GM23338 (cell line): ENCODE measurements at regions not wholly inside any gene's neighbourhood (a gene's known extent, or its start where the extent isn't known, plus 50 kb on each side); places are given as distances from the start of the nearest gene placed in this dataset.

Source experiments
- ATAC-seq: fragments of 200-7000 bp; cut with Tn5 transposase; 3 replicates; pipeline ENCODE4 v1.9.1; 2020
- DNase-seq: peaks from one replicate; pipeline ENCODE4 v3.0.0-alpha.2; 2015; ENCODE audit warnings: low spot score
- H2AFZ ChIP-seq: fragments of 200-600 bp; sonication (generic); 2 replicates; pipeline ENCODE4 v1.8.0; 2016; ENCODE audit warnings: antibody characterized with exemption, mild to moderate bottlenecking, moderate library complexity
- H3F3A ChIP-seq: fragments of 200-600 bp; sonication (generic); replicated peaks from 2 replicates; pipeline ENCODE4 v1.8.0; 2017; ENCODE audit warnings: antibody characterized with exemption, mixed run types, low read depth
- H3K27ac ChIP-seq: fragments of 200-600 bp; sonication (generic); 2 replicates; pipeline ENCODE4 v1.6.1; 2016; ENCODE audit warnings: low read depth
- H3K27me3 ChIP-seq: fragments of 200-600 bp; sonication (generic); 2 replicates; pipeline ENCODE4 v1.8.0; 2016; ENCODE audit warnings: mild to moderate bottlenecking, mixed run types, moderate library complexity; ENCODE audit not compliant: insufficient read depth
- H3K36me3 ChIP-seq: fragments of 200-600 bp; sonication (generic); 2 replicates; pipeline ENCODE4 v1.8.0; 2016; ENCODE audit warnings: mild to moderate bottlenecking; ENCODE audit not compliant: insufficient read depth
- H3K4me1 ChIP-seq: fragments of 200-600 bp; sonication (generic); 2 replicates; pipeline ENCODE4 v1.8.0; 2016; ENCODE audit warnings: mild to moderate bottlenecking, moderate library complexity; ENCODE audit not compliant: insufficient read depth
- H3K4me2 ChIP-seq: fragments of 200-600 bp; sonication (generic); 2 replicates; pipeline ENCODE4 v1.7.1; 2017; ENCODE audit warnings: mixed run types
- H3K4me3 ChIP-seq: fragments of 200-600 bp; sonication (generic); 2 replicates; pipeline ENCODE4 v1.6.1; 2016; ENCODE audit warnings: mixed run types
- H3K79me2 ChIP-seq: fragments of 200-600 bp; sonication (generic); replicated peaks from 2 replicates; pipeline ENCODE4 v1.8.0; 2017; ENCODE audit warnings: mild to moderate bottlenecking; ENCODE audit not compliant: insufficient read depth
- H3K9me2 ChIP-seq: fragments of 200-600 bp; sonication (generic); 2 replicates; pipeline ENCODE4 v1.8.0; 2017; ENCODE audit not compliant: insufficient read depth
- H4K20me1 ChIP-seq: fragments of 200-600 bp; sonication (generic); replicated peaks from 2 replicates; pipeline ENCODE4 v1.8.0; 2017; ENCODE audit warnings: mild to moderate bottlenecking; ENCODE audit not compliant: insufficient read depth
- H3K27ac Mint-ChIP-seq: 2 replicates; pipeline ENCODE4 v1.8.0; 2020; ENCODE audit warnings: inconsistent platforms, mild to moderate bottlenecking, moderate library complexity, mixed read lengths
- H3K27me3 Mint-ChIP-seq: 3 replicates; pipeline ENCODE4 v1.8.0; 2022; ENCODE audit warnings: low read depth, mild to moderate bottlenecking, moderate library complexity, mixed read lengths, inconsistent platforms; ENCODE audit not compliant: insufficient read depth, poor library complexity
- H3K36me3 Mint-ChIP-seq: 3 replicates; pipeline ENCODE4 v1.8.0; 2021; ENCODE audit warnings: low read depth, mild to moderate bottlenecking, inconsistent platforms, moderate library complexity, mixed read lengths
- H3K4me1 Mint-ChIP-seq: 3 replicates; pipeline ENCODE4 v1.8.0; 2020; ENCODE audit warnings: mild to moderate bottlenecking, inconsistent platforms, mixed read lengths
- H3K4me3 Mint-ChIP-seq: 3 replicates; pipeline ENCODE4 v1.8.0; 2021; ENCODE audit warnings: moderate library complexity, mild to moderate bottlenecking, inconsistent platforms, mixed read lengths
- H3K9me3 Mint-ChIP-seq: 3 replicates; pipeline ENCODE4 v1.8.0; 2020; ENCODE audit warnings: moderate library complexity, mild to moderate bottlenecking, inconsistent platforms, mixed read lengths
- ETS1 ChIP-seq: IDR thresholded peaks from 2 replicates; pipeline ENCODE4 v1.6.1; 2016; ENCODE audit warnings: antibody characterized with exemption
- EZH2phosphoT487 ChIP-seq: fragments of 200-600 bp; sonication (generic); IDR thresholded peaks from one replicate; pipeline ENCODE4 v1.8.1; 2018; ENCODE audit warnings: antibody characterized with exemption; ENCODE audit not compliant: unreplicated experiment
- JUNB ChIP-seq: IDR thresholded peaks from one replicate; pipeline ENCODE4 v1.6.1; 2016; ENCODE audit warnings: antibody characterized with exemption; ENCODE audit not compliant: unreplicated experiment
- NANOG ChIP-seq: IDR thresholded peaks from 2 replicates; pipeline ENCODE4 v1.6.1; 2016; ENCODE audit warnings: antibody characterized with exemption, borderline replicate concordance
- POLR2AphosphoS5 ChIP-seq: IDR thresholded peaks from 2 replicates; pipeline ENCODE4 v1.6.1; 2016; ENCODE audit warnings: antibody characterized with exemption, low read depth
- ZNF114 ChIP-seq: fragments of 250-450 bp; sonication (Bioruptor Pico); IDR thresholded peaks from 2 replicates; pipeline ENCODE4 v1.5.0; 2020; ENCODE audit warnings: mild to moderate bottlenecking, moderate library complexity
- ZNF331 ChIP-seq: fragments of 250-450 bp; sonication (Bioruptor Pico); IDR thresholded peaks from 2 replicates; pipeline ENCODE4 v1.5.0; 2020; ENCODE audit warnings: low read depth, mild to moderate bottlenecking, moderate library complexity
- TF ChIP-seq, protein P1 (sequence below): fragments of 250-450 bp; sonication (Bioruptor Pico); IDR thresholded peaks from 2 replicates; pipeline ENCODE4 v1.5.0; 2020; ENCODE audit warnings: mild to moderate bottlenecking, moderate library complexity

DNA sequence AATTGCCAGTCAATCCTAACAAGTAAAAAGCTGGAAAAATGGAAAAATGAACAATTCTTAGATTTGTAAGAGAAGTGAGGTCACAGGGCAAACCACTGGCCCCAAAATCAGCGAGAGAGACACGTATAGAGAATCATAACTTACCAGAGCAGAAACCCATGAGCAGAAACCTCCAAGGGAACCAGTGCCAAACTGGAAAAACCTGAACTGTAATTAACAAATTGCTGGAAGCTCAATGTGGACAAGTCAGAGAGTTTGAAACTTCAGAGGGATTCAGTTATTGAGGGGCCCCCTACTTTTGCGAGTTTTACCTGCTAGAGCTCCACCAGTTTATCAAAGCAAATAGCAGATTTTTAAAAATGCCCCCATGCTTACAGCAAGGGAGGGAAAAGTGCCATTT is 119.0 kb downstream of the C7orf25 start (continued):
- TF ChIP-seq, protein P1, sequence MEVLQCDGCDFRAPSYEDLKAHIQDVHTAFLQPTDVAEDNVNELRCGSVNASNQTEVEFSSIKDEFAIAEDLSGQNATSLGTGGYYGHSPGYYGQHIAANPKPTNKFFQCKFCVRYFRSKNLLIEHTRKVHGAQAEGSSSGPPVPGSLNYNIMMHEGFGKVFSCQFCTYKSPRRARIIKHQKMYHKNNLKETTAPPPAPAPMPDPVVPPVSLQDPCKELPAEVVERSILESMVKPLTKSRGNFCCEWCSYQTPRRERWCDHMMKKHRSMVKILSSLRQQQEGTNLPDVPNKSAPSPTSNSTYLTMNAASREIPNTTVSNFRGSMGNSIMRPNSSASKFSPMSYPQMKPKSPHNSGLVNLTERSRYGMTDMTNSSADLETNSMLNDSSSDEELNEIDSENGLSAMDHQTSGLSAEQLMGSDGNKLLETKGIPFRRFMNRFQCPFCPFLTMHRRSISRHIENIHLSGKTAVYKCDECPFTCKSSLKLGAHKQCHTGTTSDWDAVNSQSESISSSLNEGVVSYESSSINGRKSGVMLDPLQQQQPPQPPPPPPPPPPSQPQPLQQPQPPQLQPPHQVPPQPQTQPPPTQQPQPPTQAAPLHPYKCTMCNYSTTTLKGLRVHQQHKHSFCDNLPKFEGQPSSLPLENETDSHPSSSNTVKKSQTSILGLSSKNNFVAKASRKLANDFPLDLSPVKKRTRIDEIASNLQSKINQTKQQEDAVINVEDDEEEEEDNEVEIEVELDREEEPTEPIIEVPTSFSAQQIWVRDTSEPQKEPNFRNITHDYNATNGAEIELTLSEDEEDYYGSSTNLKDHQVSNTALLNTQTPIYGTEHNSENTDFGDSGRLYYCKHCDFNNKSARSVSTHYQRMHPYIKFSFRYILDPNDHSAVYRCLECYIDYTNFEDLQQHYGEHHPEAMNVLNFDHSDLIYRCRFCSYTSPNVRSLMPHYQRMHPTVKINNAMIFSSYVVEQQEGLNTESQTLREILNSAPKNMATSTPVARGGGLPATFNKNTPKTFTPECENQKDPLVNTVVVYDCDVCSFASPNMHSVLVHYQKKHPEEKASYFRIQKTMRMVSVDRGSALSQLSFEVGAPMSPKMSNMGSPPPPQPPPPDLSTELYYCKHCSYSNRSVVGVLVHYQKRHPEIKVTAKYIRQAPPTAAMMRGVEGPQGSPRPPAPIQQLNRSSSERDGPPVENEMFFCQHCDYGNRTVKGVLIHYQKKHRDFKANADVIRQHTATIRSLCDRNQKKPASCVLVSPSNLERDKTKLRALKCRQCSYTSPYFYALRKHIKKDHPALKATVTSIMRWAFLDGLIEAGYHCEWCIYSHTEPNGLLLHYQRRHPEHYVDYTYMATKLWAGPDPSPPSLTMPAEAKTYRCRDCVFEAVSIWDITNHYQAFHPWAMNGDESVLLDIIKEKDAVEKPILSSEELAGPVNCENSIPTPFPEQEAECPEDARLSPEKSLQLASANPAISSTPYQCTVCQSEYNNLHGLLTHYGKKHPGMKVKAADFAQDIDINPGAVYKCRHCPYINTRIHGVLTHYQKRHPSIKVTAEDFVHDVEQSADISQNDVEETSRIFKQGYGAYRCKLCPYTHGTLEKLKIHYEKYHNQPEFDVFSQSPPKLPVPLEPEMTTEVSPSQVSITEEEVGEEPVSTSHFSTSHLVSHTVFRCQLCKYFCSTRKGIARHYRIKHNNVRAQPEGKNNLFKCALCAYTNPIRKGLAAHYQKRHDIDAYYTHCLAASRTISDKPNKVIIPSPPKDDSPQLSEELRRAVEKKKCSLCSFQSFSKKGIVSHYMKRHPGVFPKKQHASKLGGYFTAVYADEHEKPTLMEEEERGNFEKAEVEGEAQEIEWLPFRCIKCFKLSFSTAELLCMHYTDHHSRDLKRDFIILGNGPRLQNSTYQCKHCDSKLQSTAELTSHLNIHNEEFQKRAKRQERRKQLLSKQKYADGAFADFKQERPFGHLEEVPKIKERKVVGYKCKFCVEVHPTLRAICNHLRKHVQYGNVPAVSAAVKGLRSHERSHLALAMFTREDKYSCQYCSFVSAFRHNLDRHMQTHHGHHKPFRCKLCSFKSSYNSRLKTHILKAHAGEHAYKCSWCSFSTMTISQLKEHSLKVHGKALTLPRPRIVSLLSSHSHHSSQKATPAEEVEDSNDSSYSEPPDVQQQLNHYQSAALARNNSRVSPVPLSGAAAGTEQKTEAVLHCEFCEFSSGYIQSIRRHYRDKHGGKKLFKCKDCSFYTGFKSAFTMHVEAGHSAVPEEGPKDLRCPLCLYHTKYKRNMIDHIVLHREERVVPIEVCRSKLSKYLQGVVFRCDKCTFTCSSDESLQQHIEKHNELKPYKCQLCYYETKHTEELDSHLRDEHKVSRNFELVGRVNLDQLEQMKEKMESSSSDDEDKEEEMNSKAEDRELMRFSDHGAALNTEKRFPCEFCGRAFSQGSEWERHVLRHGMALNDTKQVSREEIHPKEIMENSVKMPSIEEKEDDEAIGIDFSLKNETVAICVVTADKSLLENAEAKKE (CRISPR knock-in tag): no peak
- no peak for TF ChIP-seq POLR2AphosphoS5

- H4K20me1 ChIP-seq: no peaks in the 10 kb centered on the region
- Mint-ChIP-seq H3K36me3 (peaks cover 2% of the 10 kb centered on the region; the same call in 1 of the 3 replicates), H3K9me3 (peaks cover 2% of the 10 kb centered on the region; the same call in 1 of the 3 replicates), H3K4me3 (no peak overlapping the region), H3K27ac (no peak overlapping the region), H3K4me1 (peaks cover 6% of the 10 kb centered on the region; the same call in 1 of the 3 replicates), H3K27me3 (no peaks in the 10 kb centered on the region)
- H3K36me3 ChIP-seq: no peaks in the 10 kb centered on the region
- ATAC-seq (no peak), DNase-seq (no peak)
- no peaks in the 10 kb centered on the region for H3F3A ChIP-seq
- H3K4me2 ChIP-seq: no peak overlapping the region
- no peaks in the 10 kb centered on the region for H3K79me2 ChIP-seq
- H3K4me3 ChIP-seq: no peak overlapping the region
- H3K27me3 ChIP-seq: no peaks in the 10 kb centered on the region
- H3K27ac ChIP-seq: no peak overlapping the region
- no peak overlapping the region for H2AFZ ChIP-seq
- H3K4me1 ChIP-seq: peaks cover 4% of the 10 kb centered on the region; the same call in 1 of the 2 replicates
- H3K9me2 ChIP-seq: 0 out of 2 replicates have a peak, but pooled peaks cover 3% of the 10 kb centered on the region
- TF ChIP-seq ZNF331 (CRISPR knock-in tag): no peak
- TF ChIP-seq JUNB: no peak
- TF ChIP-seq EZH2phosphoT487: no peak
- TF ChIP-seq, protein P1 (CRISPR knock-in tag): no peak
- TF ChIP-seq ETS1: no peak
- no peak for TF ChIP-seq NANOG
- no peak for TF ChIP-seq ZNF114 (CRISPR knock-in tag)
Observed at GRCh38 chr7:42790196-42790595, 121.7 kb downstream of the C7orf25 start.
